ENCODE measurements at regions not wholly inside any gene's neighbourhood (a gene's known extent, or its start where the extent isn't known, plus 50 kb on each side); places are given as distances from the start of the nearest gene placed in this dataset.

- Histone ChIP-seq H3K9me3 (replicated peaks) (peaks cover 74% of the 10 kb centered on the region), H3K4me1 (no peaks in the 10 kb centered on the region), H3K36me3 (no peaks in the 10 kb centered on the region), H3K27ac (replicated peaks) (no peak overlapping the region), H3K4me3 (no peak overlapping the region), H3K27me3 (ENCODE audit: low read depth) (no peaks in the 10 kb centered on the region)
- intact Hi-C loops (cut with micrococcal nuclease), result no loop called here
- DNase-seq, result no peak
- TF ChIP-seq CTCF (IDR thresholded peaks at IDR 0.05; ENCODE audit: borderline replicate concordance), result no peak
Measured at GRCh38 chr9:26193237-26193636, 515.0 kb upstream of the TUSC1 start.

GRCh38 chr9:26191711-26192110 is 513.5 kb upstream of the TUSC1 start:
- intact Hi-C loops (cut with micrococcal nuclease), result no loop called here
- DNase-seq, result no peak
- Histone ChIP-seq H3K4me3 (no peak overlapping the region), H3K36me3 (no peaks in the 10 kb centered on the region), H3K9me3 (replicated peaks) (peaks cover 60% of the 10 kb centered on the region), H3K4me1 (no peaks in the 10 kb centered on the region), H3K27me3 (ENCODE audit: low read depth) (no peaks in the 10 kb centered on the region), H3K27ac (replicated peaks) (no peak overlapping the region)
- TF ChIP-seq CTCF (IDR thresholded peaks at IDR 0.05; ENCODE audit: borderline replicate concordance), result no peak

- Histone ChIP-seq H3K27ac (replicated peaks) (no peak overlapping the region), H3K27me3 (ENCODE audit: low read depth) (no peaks in the 10 kb centered on the region), H3K4me1 (no peaks in the 10 kb centered on the region), H3K9me3 (replicated peaks) (no peaks in the 10 kb centered on the region), H3K36me3 (no peaks in the 10 kb centered on the region), H3K4me3 (no peak overlapping the region)
- TF ChIP-seq CTCF (IDR thresholded peaks at IDR 0.05; ENCODE audit: borderline replicate concordance), result no peak
- DNase-seq, result no peak
- intact Hi-C loops (cut with micrococcal nuclease), result no loop called here
Measured at GRCh38 chr9:26181836-26182235, 503.6 kb upstream of the TUSC1 start.

- intact Hi-C loops (cut with micrococcal nuclease), result no loop called here
- H3K9me3 ChIP-seq (replicated peaks), result no peaks in the 10 kb centered on the region
- H3K4me1 ChIP-seq, result no peaks in the 10 kb centered on the region
- H3K36me3 ChIP-seq, result no peaks in the 10 kb centered on the region
- no peak overlapping the region for H3K4me3 ChIP-seq
- no peak for DNase-seq
- TF ChIP-seq CTCF (IDR thresholded peaks at IDR 0.05; ENCODE audit: borderline replicate concordance), result no peak
- H3K27ac ChIP-seq (replicated peaks), result no peak overlapping the region
- H3K27me3 ChIP-seq (ENCODE audit: low read depth), result no peaks in the 10 kb centered on the region
Measured at GRCh38 chr9:26176628-26177027, 498.4 kb upstream of the TUSC1 start.

GRCh38 chr9:26175264-26175663 is 497.0 kb upstream of the TUSC1 start:
- Histone ChIP-seq H3K4me1 (no peaks in the 10 kb centered on the region), H3K36me3 (no peaks in the 10 kb centered on the region), H3K9me3 (replicated peaks) (no peaks in the 10 kb centered on the region), H3K4me3 (no peak overlapping the region), H3K27ac (replicated peaks) (no peak overlapping the region), H3K27me3 (ENCODE audit: low read depth) (no peaks in the 10 kb centered on the region)
- TF ChIP-seq CTCF (IDR thresholded peaks at IDR 0.05; ENCODE audit: borderline replicate concordance), result no peak
- intact Hi-C loops (cut with micrococcal nuclease), result no loop called here
- DNase-seq, result no peak

GRCh38 chr9:26172301-26172700 is 494.1 kb upstream of the TUSC1 start:
- Histone ChIP-seq H3K36me3 (no peaks in the 10 kb centered on the region), H3K9me3 (replicated peaks) (no peaks in the 10 kb centered on the region), H3K4me1 (no peaks in the 10 kb centered on the region), H3K27me3 (ENCODE audit: low read depth) (no peaks in the 10 kb centered on the region), H3K4me3 (no peak overlapping the region), H3K27ac (replicated peaks) (no peak overlapping the region)
- DNase-seq, result no peak
- TF ChIP-seq CTCF (IDR thresholded peaks at IDR 0.05; ENCODE audit: borderline replicate concordance), result no peak
- intact Hi-C loops (cut with micrococcal nuclease), result no loop called here
